K562 (cell line): ENCODE measurements at regions not wholly inside any gene's neighbourhood (a gene's known extent, or its start where the extent isn't known, plus 50 kb on each side); places are given as distances from the start of the nearest gene placed in this dataset.

Source experiments
- ATAC-seq: fragments of 200-7000 bp; cut with Tn5 transposase; 3 replicates; pipeline ENCODE4 v1.9.1; 2020; ENCODE audit warnings: moderate library complexity
- BruUV-seq: library from RNA; stranded (reverse); fragments of 400-500 nt; replicated peaks from 2 replicates; lab custom pipeline; 2021; lab: Mats Ljungman, UMichigan
- CTCF ChIA-PET: fragments of 300-600 bp; formaldehyde crosslinking; extraction: SDS; loops from one replicate; lab custom pipeline; 2021; ENCODE audit warnings: low intra/inter-chr PET ratio; lab: Yijun Ruan, JAX
- POLR2A ChIA-PET: fragments of 300-600, 350-650 bp; sonication (Branson Sonifier 250); formaldehyde crosslinking; extraction: SDS; loops from one replicate; lab custom pipeline; 2021; ENCODE audit warnings: antibody characterized with exemption, inconsistent platforms; lab: Yijun Ruan, JAX
- DNase-seq, 4 experiments: peaks; one replicate each; pipeline versions ENCODE4 v3.0.0 to v3.0.0-alpha.2; 2011 to 2018; ENCODE audit warnings: low spot score in 3 of 4, mixed read lengths in 3 of 4; ENCODE audit errors: extremely low read depth in 1 of 4
- FAIRE-seq: peaks from 2 replicates; lab custom pipeline; 2011; peaks lifted over from hg19 to GRCh38; lab: Jason Lieb, UNC
- H2AFZ ChIP-seq: 2 replicates; pipeline ENCODE4 v1.6.0; 2011; ENCODE audit warnings: low read depth, low read length, control low read depth, inconsistent platforms
- H3K27ac ChIP-seq: fragments of 200-600 bp; 3 replicates; pipeline ENCODE4 v1.8.0; 2011; ENCODE audit warnings: low read depth, mild to moderate bottlenecking, control low read depth, inconsistent platforms, low read length, moderate library complexity, mixed read lengths; ENCODE audit errors: extremely low read depth
- H3K27me3 ChIP-seq, 2 experiments: fragments of 300-600 bp in 1 of 2; 2 replicates in 1 of 2; 3 replicates in 1 of 2; pipeline versions ENCODE4 v1.6.0 to v1.8.0; 2011; ENCODE audit warnings: inconsistent platforms in 2 of 2, low read length in 2 of 2, mild to moderate bottlenecking in 1 of 2, mixed read lengths in 1 of 2, moderate library complexity in 1 of 2; ENCODE audit not compliant: control insufficient read depth in 2 of 2, insufficient read depth in 2 of 2
- H3K36me3 ChIP-seq: fragments of 300-600 bp; 3 replicates; pipeline ENCODE4 v1.8.0; 2011; ENCODE audit warnings: mild to moderate bottlenecking, low read length, inconsistent platforms; ENCODE audit not compliant: control insufficient read depth, insufficient read depth
- H3K4me1 ChIP-seq, 2 experiments: fragments of 200-600 bp in 1 of 2; replicated peaks in 1 of 2; 2 replicates in 1 of 2; 3 replicates in 1 of 2; pipeline versions ENCODE4 v1.5.1 to v1.8.0; 2011; ENCODE audit warnings: inconsistent platforms in 2 of 2, low read length in 2 of 2, mild to moderate bottlenecking in 1 of 2, mixed read lengths in 1 of 2, moderate library complexity in 1 of 2; ENCODE audit not compliant: control insufficient read depth in 2 of 2, insufficient read depth in 2 of 2
- H3K4me2 ChIP-seq: 2 replicates; pipeline ENCODE4 v1.6.1; 2011; ENCODE audit warnings: low read length, control low read depth, inconsistent platforms, mixed read lengths; ENCODE audit not compliant: insufficient read depth
- H3K4me3 ChIP-seq: fragments of 200-600 bp; sonication (generic), shearing (Covaris generic); 2 replicates; pipeline ENCODE4 v1.5.1; 2016; ENCODE audit warnings: control low read depth, inconsistent platforms
- H3K79me2 ChIP-seq: fragments of 200-600 bp; 3 replicates; pipeline ENCODE4 v1.8.0; 2011; ENCODE audit warnings: low read length, inconsistent platforms; ENCODE audit not compliant: control insufficient read depth, insufficient read depth
- H3K9ac ChIP-seq, 2 experiments: 2 replicates each; pipeline versions ENCODE4 v1.6.0 to v1.6.1; 2011; ENCODE audit warnings: low read depth in 2 of 2, low read length in 2 of 2, control low read depth in 1 of 2, inconsistent platforms in 1 of 2, mild to moderate bottlenecking in 1 of 2, mixed read lengths in 1 of 2; ENCODE audit not compliant: insufficient read depth in 1 of 2
- H3K9me1 ChIP-seq: one replicate; pipeline ENCODE4 v1.6.0; 2011; ENCODE audit warnings: inconsistent platforms, mild to moderate bottlenecking, low read length, moderate library complexity; ENCODE audit not compliant: control insufficient read depth, insufficient read depth
- H3K9me3 ChIP-seq: replicated peaks from 2 replicates; pipeline ENCODE4 v1.5.1; 2011; ENCODE audit warnings: low read depth, low read length, inconsistent platforms; ENCODE audit not compliant: control insufficient read depth, insufficient read depth
- H4K20me1 ChIP-seq: replicated peaks from 2 replicates; pipeline ENCODE4 v1.6.1; 2011; ENCODE audit warnings: low read length, inconsistent platforms, mixed read lengths; ENCODE audit not compliant: control insufficient read depth, insufficient read depth
- ATF3 ChIP-seq, 2 experiments: fragments of 450-650 bp in 1 of 2; sonication (generic) in 1 of 2; formaldehyde crosslinking in 1 of 2; IDR thresholded peaks in 1 of 2; conservative IDR thresholded peaks in 1 of 2; 2 replicates each; pipeline versions ENCODE4 v1.6.1 to v1.8.1; 2016 to 2023; ENCODE audit warnings: mild to moderate bottlenecking in 2 of 2, moderate library complexity in 2 of 2, inconsistent platforms in 1 of 2, missing genetic modification reagents in 1 of 2
- CAMTA2 ChIP-seq: fragments of 250-450 bp; sonication (Bioruptor Pico); conservative IDR thresholded peaks from 2 replicates; pipeline ENCODE4 v1.5.1; 2022
- KAT8 ChIP-seq: fragments of 450-650 bp; IDR thresholded peaks from 2 replicates; pipeline ENCODE4 v1.6.1; 2016; ENCODE audit warnings: low read depth, mild to moderate bottlenecking
- MEF2A ChIP-seq: IDR thresholded peaks from 2 replicates; pipeline ENCODE4 v1.6.1; 2011; ENCODE audit warnings: low read depth, mild to moderate bottlenecking, low read length, moderate library complexity; ENCODE audit not compliant: control insufficient read depth
- MXI1 ChIP-seq: IDR thresholded peaks from 2 replicates; pipeline ENCODE4 v1.6.1; 2011; ENCODE audit warnings: low read depth, mild to moderate bottlenecking, improper control_type of control experiment, low read length
- NELFE ChIP-seq: IDR thresholded peaks from 2 replicates; pipeline ENCODE4 v1.6.1; 2011; ENCODE audit warnings: mild to moderate bottlenecking; ENCODE audit not compliant: insufficient read depth, insufficient read length
- NFE2L1 ChIP-seq: fragments of 450-650 bp; IDR thresholded peaks from 2 replicates; pipeline ENCODE4 v1.6.1; 2016; ENCODE audit warnings: missing genetic modification characterization, low read depth, mild to moderate bottlenecking, missing compliant biosample characterization, moderate library complexity, borderline replicate concordance
- PATZ1 ChIP-seq: fragments of 250-450 bp; sonication (Bioruptor Pico); IDR thresholded peaks from 2 replicates; pipeline ENCODE4 v1.5.0; 2020; ENCODE audit warnings: mild to moderate bottlenecking, borderline replicate concordance
- PHF20 ChIP-seq: fragments of 450-650 bp; IDR thresholded peaks from 2 replicates; pipeline ENCODE4 v1.6.1; 2018; ENCODE audit not compliant: partially characterized antibody
- PHF21A ChIP-seq: fragments of 450-650 bp; IDR thresholded peaks from 2 replicates; pipeline ENCODE4 v1.6.1; 2017; ENCODE audit warnings: low read depth, borderline replicate concordance
- POLR2A ChIP-seq: fragments of 450-650 bp; conservative IDR thresholded peaks from 2 replicates; pipeline ENCODE4 v1.6.1; 2016
- RBFOX2 ChIP-seq: fragments of 200-400 bp; formaldehyde crosslinking; IDR thresholded peaks from 2 replicates; pipeline ENCODE4 v1.6.1; 2017; ENCODE audit warnings: low read depth, mild to moderate bottlenecking, low read length, moderate library complexity
- SRF ChIP-seq, 2 experiments: fragments of 250-450, 450-650 bp in 1 of 2; sonication (Bioruptor Pico) in 1 of 2; sonication (generic) in 1 of 2; formaldehyde crosslinking; IDR thresholded peaks; 2 replicates each; pipeline versions ENCODE4 v1.5.0 to v1.5.1; 2020 to 2022; ENCODE audit warnings: mild to moderate bottlenecking in 1 of 2, missing genetic modification reagents in 1 of 2
- STAG1 ChIP-seq: sonication (generic); formaldehyde crosslinking; IDR thresholded peaks from 2 replicates; pipeline ENCODE4 v1.5.0; 2020; ENCODE audit warnings: missing genetic modification reagents, borderline replicate concordance
- THRB ChIP-seq: fragments of 450-650 bp; formaldehyde crosslinking; conservative IDR thresholded peaks from 2 replicates; pipeline ENCODE4 v1.4.0; 2022; ENCODE audit warnings: mild to moderate bottlenecking, missing genetic modification characterization
- USF2 ChIP-seq: sonication (generic); formaldehyde crosslinking; IDR thresholded peaks from 2 replicates; pipeline ENCODE4 v1.5.0; 2020; ENCODE audit warnings: missing genetic modification reagents
- ZBTB1 ChIP-seq: sonication (generic); formaldehyde crosslinking; IDR thresholded peaks from 2 replicates; pipeline ENCODE4 v1.8.1; 2023; ENCODE audit warnings: missing genetic modification reagents, low read depth, mild to moderate bottlenecking, borderline replicate concordance
- ZC3H8 ChIP-seq: fragments of 450-650 bp; IDR thresholded peaks from 2 replicates; pipeline ENCODE4 v1.6.1; 2017
- ZNF12 ChIP-seq: sonication (generic); formaldehyde crosslinking; IDR thresholded peaks from 2 replicates; pipeline ENCODE4 v1.4.0; 2020; ENCODE audit warnings: mild to moderate bottlenecking, missing genetic modification reagents
- ZNF124 ChIP-seq: sonication (generic); formaldehyde crosslinking; IDR thresholded peaks from 2 replicates; pipeline ENCODE4 v1.8.1; 2022; ENCODE audit warnings: missing genetic modification reagents
- ZNF830 ChIP-seq: fragments of 250-450 bp; sonication (Bioruptor Pico); IDR thresholded peaks from 2 replicates; pipeline ENCODE4 v1.5.0; 2021; ENCODE audit warnings: mild to moderate bottlenecking
- WGBS: fragments of 100-300 bp; shearing (Covaris generic); methylation state at CpG from one replicate; pipeline ENCODE4 v1.1.6; 2016; ENCODE audit warnings: low coverage, mixed read lengths; ENCODE audit not compliant: insufficient coverage; ENCODE audit errors: missing lambda C conversion rate; 5-methylcytosine and 5-hydroxymethylcytosine counted together
- in situ Hi-C: fragments of 300-500 bp; cut with MboI; formaldehyde crosslinking; loops from 4 replicates; pipeline ENCODE4 v1.15.0; 2018; ENCODE audit warnings: inconsistent platforms, mixed read lengths
- intact Hi-C: fragments of 100-400 bp; cut with micrococcal nuclease; formaldehyde crosslinking; loops from 2 replicates; pipeline ENCODE4 v1.14.2; 2022

GRCh38 chr19:27824108-27824507 is 1388.8 kb downstream of the UQCRFS1 start:
- no peaks in the 10 kb centered on the region for H3K36me3 ChIP-seq
- no peaks in the 10 kb centered on the region for H3K4me1 ChIP-seq
- POLR2A ChIA-PET = no interaction called here
- DNase-seq (no peak), FAIRE-seq (no peak), ATAC-seq (no peak)
- no peaks in the 10 kb centered on the region for H4K20me1 ChIP-seq
- CTCF ChIA-PET = no interaction called here
- no peak overlapping the region for H3K27ac ChIP-seq
- intact Hi-C loops = no loop called here
- no peak overlapping the region for H3K4me2 ChIP-seq
- H3K9me3 ChIP-seq = no peaks in the 10 kb centered on the region
- H3K79me2 ChIP-seq = no peaks in the 10 kb centered on the region
- in situ Hi-C loops = no loop called here
- H2AFZ ChIP-seq = no peak overlapping the region
- 2% methylated on average over 3 of the region's 3 CpGs for WGBS
- H3K9ac ChIP-seq = no peak overlapping the region
- BruUV-seq = no TSS peak
- H3K4me3 ChIP-seq = no peak overlapping the region
- no peaks in the 10 kb centered on the region for H3K27me3 ChIP-seq
- no peaks in the 10 kb centered on the region for H3K9me1 ChIP-seq
- TF ChIP-seq ZNF124 (CRISPR knock-in tag) (no peak), USF2 (CRISPR knock-in tag) (no peak), ZNF12 (no peak), THRB (CRISPR knock-in tag) (no peak), NELFE (no peak), RBFOX2 (no peak), ZNF830 (no peak), ZC3H8 (no peak), PHF20 (no peak), PHF21A (no peak), STAG1 (no peak), ZBTB1 (CRISPR knock-in tag) (no peak), POLR2A (no peak), ATF3 (IDR thresholded peaks at IDR 0.05) (no peak), ATF3 (CRISPR knock-in tag; conservative IDR thresholded peaks at IDR 0.05) (no peak), MEF2A (no peak), NFE2L1 (tag) (peak; percentile 46), SRF (CRISPR knock-in tag; IDR thresholded peaks at IDR 0.05) (no peak), PATZ1 (CRISPR knock-in tag) (no peak), MXI1 (no peak), CAMTA2 (CRISPR knock-in tag) (no peak), KAT8 (no peak)
